ENCODE measurements at regions not wholly inside any gene's neighbourhood (a gene's known extent, or its start where the extent isn't known, plus 50 kb on each side); places are given as distances from the start of the nearest gene placed in this dataset.
A peak's percentile ranks its signal among the peaks of the same experiment; 100 is the strongest.

DNA sequence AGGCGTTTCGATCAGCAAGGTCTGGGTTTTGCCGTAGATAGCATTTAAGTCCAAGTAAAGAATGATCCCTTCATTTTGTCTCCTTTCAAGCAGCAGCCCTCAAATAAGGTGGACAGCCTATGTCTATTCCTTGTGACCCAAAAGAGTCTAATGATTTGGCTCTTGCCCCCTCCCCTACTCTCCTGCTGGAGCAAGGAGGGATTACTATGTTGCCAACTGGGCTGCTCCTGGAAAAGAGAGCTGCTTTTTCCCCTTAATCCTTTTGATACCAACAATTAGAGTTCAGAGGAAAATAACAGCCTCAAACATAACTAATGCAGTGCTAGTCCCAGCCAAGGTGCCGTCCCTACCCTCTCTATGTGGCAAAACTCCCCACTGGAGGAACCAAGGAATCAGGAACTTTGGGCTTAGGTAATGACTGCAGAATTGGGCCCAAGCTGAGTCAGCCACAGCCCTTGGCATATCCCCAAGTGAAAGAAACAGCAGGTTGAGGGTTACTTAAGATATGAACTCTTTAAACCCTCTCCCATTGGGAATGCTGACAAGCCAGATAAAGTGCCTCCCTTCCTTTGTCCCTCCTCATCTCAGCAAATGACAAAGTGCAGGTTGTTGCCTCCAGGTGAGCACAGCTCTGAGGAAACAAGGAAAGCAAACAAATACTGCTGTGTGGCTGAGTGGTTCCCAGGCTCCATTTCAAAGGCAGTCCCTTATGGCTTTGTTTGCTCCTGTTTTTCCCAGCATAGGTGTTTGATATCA lies 643.7 kb downstream of the INHBA start:
- DNase-seq, result peak; percentile 96

DNA sequence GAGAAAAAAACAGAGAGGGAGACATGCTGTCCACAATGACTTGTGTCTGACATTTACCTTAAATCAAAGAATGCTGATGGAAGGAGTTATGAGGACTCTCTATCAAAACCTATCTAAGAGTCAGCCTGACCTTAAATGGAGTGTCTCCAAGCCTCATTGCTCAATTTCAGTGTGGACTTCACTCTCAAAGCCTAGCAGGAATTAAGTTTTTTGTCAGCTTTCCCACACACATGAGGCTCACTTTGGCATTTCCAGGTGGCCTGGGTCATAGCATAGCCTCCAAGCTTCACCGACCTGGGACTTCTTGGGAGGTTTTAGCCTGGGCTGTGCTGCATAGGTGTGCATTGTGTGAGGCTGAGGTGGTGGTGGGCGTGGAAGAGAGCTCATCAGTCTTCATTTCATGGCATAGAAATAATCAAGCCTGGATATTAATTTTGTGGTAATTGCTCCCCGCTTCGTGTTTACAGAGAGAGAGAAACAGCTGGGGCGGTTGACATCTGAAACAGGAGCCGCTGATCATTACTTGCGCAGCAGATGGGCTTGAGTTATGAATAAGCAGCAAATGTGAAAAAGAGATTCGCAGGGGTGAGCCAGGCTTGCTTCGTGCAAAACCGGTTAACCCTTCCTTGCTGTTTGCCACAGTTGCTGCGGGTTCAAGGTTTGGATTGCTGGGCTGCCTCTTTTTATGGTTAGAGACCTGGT lies 647.8 kb downstream of the INHBA start:
- DNase-seq, result no peak

DNA sequence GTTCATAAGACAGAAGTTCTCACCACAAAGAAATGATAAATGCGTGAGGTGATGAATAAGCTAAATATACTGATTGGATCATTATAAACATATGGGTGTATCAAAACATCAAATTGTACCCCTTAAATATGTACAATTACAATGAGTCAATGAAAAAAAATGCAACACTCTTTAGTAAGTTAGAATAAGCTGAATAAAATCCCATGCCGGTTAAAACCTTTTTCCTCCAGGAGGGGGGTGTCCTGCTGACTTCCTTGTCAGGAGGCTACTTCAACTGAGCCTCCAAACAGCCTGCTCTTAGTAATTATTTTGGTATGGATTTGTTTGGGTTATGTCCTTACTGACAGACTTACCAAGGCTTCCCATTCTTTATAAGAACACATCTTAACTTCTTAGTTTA lies 649.1 kb downstream of the INHBA start:
- DNase-seq, result no peak

DNA sequence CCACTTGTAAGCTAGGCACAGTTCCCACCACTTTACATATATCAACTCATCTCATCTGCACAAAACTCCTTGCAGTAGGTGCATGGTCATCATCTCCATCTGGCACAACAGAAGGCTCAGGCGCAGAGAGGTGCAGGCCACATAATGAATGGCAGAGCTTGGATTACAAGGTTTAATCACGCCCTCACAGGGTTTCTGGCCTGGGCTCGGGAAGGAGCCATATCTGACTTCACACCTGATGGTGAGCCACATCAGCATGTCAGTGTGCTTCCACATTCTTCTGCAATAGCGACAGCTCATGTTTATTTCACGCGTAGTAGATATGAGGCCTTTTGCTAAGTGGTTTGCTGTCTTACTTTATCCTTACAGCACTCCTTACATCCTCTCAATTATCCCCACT lies 650.2 kb downstream of the INHBA start:
- no peak for DNase-seq

DNA sequence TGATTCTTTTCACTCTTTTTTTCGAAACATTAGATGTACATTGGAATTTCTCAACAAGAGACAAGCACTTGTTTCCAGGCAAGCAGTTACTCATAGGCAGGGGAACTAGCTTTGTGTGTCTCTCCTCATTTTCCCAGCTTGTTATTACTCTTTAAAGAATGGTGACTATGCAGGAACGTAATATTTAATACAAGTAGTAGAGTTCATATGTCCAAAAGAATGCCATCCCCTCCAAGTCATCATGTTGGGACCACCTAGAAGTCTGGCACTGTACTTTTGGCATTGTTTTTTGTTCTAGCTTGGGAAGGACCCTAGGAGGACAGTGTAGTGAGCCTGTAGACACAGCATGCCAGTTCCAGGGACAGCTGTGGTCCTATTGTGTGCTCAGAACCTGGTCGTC lies 650.7 kb downstream of the INHBA start:
- DNase-seq, result no peak

DNA sequence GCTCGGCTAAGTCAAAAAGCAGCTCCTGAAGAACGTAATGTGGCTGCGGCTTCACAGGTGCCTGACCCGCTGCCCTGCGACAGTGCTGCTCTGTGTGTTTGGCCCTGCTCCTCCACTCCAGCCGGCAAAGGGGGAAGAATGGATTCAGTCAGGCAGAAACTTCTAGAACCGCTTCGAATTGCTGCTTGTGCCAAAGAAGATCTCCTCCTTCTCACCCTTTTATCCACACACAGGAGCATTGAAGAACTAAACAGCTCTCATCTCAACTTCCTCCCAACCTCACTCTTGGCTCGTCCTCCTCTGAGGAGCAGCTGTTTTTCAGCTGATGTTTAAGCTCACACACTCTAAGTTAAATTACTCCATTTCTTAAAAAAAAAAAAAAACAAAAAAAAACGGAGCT lies 651.4 kb downstream of the INHBA start:
- no peak for DNase-seq

DNA sequence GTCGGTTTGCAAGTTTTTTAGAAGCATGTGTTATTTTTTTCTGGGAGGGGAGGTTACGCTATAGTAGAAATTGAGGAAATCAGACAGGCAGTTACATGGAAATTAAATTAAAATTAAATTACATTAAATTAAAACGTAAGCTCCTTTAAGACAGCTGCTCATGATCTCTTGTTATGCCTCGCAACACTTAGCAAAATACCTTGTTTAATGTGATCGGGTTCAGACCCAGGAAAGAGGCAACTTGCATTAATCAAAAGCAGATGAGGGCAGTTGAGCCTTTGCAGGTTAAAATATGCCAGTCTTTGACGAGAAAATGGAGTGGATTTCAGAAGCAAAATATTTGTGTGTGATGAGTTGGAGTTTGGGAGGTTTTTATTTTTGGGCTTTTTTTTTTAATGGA lies 651.8 kb downstream of the INHBA start:
- DNase-seq, result no peak

DNA sequence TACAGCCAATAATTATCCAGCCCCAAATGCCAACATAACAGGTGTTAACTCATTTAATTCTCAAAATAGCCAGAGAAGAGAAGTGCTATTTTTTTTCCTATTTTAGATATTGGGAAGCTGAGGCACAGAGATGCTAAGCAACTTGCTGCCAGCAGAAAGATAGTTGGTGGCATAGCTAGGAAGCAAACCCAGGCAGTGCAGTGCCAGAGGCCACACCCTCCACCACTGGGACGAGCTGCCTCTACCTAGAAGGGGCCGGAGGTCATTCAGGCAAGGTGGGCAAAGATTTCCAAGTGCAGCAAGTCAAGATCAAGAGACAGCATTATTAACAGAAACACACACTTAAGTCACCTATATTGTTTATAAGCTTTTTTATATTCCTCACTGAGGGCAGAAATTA lies 654.1 kb downstream of the INHBA start:
- DNase-seq, result no peak

DNA sequence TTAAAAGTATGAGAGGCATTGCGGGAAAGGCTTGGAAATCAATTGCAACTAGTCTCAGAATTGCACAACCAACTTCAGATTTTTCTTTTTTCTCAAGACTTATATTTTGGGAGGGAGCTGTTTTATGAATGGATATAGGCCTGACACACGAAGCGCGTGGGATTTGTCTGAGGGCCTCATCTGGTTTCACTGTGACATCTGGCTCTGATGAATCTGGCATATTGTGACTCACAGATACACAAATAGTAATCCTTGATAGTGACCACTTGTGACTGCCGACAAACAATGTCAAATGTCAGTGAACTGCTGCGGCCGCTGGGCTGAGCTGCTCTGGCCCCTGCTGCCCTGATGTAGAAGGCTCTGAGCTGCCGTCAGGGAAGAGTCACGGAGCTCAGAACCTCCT lies 655.1 kb downstream of the INHBA start:
- DNase-seq, result no peak

DNA sequence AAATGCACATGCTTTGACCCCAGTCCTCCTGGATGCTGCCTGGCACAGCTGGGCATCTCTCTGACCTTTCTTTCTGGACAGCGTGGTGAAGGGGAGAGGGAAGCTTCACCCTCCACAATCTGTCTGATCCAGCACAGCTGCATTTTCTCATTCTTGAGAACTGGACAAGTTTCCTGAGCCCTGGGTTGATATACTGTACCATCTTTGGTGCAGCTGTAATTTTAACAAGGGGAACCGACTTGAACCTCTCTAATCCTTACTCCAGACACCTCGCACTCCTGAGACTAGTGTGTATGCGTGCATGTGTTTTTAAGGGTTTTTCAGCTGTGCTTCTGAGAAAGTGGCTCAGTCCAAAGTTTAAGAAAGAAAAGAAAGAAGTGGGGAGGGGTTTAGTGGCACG lies 655.7 kb downstream of the INHBA start:
- DNase-seq, result no peak

DNA sequence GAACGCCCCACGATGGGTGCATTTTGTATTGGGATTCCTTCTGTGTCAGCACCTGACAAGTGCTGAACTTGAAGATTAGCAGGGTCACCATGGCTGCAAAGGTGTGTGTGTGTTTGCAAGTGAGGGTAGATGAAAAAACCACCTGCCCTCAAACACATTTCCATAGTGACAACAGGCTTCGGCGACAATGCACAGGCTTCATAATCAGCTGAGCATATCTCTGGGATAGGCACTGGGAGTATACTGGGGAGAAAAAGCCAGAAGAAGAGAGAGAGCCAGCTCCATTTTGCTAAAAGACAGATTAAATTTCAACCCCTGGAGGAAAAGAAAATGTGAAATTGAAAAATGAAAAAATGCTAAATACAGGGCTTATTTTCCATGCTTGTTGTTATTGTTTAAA lies 656.1 kb downstream of the INHBA start:
- peak; percentile 66 for DNase-seq

DNA sequence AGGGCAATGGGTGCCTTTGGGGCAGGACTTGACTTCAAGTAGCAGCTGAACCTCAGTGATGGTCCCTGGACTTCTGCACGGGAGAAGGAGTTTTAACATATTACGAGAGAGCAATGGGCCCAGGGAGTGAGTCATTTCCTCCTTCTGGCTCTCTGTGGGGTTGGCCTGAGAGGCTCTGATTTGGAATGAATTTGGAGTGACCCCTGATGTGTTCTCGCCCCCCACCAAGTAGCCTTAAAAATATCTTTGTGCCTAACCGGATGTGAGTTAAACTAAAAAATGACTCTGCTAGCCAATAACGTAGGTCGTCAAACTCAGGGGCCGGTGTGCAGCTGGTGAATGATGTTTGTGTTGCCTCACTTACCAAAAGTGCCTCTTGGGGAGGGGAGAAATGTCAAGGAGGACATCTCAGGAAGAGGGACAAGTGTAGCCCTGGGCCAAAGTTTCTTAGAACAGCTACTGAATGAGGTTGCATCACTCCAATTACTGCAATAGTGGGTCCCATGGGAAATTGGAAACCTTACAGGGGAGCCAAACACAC lies 656.6 kb downstream of the INHBA start:
- DNase-seq, result no peak

DNA sequence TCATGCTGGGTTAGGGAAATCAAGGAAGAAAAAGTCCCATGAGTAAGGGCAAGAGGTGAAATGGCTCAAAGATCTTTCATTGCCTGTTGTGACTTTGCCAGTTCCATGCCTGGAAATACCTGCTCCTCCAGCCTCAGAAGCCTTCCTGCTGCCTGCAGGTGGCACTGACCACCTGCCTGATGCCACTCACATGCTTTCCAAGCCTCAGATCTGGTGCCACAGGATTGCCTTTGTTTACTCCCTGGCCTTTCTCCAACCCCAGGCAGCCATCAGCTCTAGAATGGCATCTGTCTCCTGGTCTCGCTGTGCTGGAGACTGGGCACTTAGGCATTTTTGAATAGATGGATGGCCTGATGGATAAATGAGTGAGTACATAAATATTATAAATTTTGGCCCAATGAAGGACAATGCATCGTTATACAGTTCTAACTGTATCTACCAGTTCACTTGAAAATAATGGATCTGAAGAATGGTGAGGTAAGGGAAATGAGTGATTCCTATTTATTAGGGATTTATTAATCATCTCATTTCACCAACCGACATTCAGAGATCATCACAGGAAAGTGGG lies 657.2 kb downstream of the INHBA start:
- DNase-seq, result peak; percentile 93

DNA sequence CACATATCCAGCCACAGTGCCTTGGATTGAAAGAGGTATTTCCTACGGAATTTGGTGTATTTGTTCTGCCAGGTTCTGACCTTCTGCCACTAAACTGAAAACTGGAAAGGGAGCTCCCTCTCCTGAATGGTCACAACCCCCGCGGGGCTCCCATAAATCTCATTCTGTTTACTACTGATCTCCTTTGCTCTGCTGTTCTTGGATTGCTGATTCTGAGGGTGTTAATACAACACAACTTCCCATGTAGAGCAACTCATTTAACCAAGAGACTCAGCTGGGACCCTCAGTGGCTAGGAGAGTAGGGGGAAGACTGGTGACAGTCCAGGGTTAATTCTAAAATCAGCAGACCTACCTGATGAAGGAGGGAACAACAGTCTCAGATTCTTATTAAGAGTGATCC lies 662.9 kb downstream of the INHBA start:
- DNase-seq, result no peak

DNA sequence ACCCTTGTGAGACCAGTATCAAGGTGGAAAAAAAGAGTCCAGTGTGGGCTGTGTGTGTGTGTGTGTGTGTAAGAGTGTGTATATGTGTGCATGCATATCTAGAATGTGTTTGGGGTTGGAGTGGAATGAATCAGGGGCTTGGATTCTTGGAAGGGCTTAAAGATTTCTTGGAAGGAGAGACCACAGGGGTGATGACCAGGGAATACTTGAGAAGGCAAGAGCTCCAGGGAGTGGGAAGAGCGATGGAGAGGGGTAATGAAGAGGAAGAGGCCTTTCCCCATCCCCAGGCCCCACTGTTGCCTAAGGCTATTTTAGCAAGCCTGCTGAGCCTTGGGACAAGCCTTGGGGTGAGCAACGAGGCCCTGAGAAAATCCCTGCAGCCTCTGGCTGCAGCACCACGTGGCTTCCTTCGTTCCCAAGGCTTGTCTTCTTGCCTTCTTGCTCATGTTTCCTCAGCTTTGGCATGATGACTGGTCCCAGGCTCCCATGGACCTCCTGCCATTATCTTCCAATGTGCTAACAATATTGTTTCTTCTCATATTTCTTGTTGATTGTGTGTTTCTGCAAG lies 663.4 kb downstream of the INHBA start:
- no peak for DNase-seq

DNA sequence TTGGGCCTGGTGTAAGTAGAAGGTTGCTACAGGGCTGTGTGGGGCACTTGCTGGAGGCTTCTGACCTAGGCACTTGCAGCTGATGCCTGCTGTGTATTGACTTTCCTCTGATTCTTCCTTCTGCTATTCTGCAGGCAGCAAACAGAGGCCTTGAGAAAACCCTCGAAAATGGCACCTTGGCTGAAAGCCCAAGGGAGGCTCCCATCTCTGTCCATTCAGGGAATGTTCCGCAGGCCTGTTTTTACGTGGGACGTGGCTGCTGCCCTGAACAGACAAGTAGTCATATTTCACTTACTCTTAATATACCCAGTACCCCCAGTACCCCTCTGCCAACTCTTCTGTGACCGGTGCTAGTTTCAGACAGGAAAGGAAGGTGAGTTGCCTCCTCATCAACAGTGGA lies 664.7 kb downstream of the INHBA start:
- DNase-seq, result no peak

DNA sequence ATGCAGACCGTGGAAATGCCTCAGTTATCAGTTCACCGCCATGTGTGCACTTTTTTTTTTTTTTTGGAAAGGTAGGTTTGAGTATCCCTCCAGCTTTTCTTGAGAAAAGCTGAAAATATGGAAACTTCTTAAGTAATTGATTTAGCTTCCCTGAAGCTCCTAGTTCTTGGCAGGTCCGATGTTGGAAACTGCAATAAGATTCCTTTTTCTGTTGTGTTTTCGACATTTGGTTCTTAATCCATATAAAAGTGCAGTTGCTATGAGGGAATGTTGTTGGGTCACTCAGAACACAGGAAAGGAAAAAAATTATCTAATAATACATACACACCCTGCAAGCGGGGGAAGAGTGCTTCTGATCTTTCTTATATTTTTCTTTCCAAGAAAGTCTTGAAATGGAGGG lies 665.2 kb downstream of the INHBA start:
- no peak for DNase-seq

DNA sequence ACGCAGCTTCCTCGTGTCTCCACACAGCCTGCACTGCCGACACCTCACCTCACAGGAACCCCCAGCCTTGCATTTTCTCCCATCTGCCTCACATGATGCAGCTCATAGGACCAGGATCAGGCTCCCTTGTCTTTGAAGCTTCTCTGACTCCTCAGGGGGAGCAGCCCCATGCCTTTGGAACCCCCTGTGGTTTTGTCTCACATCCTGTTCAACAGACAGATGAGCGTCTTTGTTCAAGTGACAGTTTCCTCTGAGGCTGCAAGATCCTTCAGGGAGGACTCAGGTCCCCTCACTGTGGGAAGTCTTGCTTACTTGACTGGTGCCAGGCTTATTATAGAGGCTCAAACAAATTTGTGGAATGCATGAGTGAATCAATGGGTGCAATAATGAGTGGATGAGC lies 667.1 kb downstream of the INHBA start:
- DNase-seq, result no peak

DNA sequence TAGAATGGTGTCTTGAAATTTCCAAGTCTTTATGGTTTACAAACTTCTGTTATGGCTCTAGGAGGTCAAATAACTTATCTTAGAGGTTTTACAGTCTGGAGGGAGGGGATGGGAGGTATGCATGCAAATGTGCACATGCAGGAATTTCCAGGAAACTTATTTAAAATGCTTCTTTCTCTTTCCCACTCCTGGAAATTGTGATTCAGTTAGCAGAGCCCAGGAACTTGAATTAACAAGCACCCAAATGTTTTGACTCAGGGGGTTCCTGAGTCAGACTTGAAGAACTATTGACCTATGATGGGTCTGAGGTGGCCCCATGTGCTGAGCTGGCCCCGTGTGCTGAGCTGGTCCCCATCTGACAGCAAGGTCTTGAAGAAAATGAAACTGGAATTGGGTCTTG lies 669.4 kb downstream of the INHBA start:
- no peak for DNase-seq

DNA sequence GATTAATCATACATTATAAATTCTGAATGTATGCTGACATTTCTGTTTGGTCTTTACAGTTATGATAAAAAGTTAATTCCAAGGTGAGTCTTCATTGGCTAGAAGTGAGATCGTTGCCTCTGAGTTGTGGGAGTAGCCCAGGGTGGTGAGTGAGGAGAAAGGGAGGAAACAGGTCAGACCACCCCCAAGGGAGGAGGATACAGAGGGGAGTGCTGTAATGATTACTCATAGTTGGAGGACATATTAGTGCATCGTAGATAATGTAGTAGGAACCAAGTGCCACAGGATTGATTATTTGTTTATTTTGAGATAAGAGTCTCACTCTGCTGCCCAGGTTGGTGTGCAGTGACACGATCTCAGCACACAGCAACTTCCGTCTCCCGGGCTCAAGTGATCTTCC lies 672.2 kb downstream of the INHBA start:
- no peak for DNase-seq

DNA sequence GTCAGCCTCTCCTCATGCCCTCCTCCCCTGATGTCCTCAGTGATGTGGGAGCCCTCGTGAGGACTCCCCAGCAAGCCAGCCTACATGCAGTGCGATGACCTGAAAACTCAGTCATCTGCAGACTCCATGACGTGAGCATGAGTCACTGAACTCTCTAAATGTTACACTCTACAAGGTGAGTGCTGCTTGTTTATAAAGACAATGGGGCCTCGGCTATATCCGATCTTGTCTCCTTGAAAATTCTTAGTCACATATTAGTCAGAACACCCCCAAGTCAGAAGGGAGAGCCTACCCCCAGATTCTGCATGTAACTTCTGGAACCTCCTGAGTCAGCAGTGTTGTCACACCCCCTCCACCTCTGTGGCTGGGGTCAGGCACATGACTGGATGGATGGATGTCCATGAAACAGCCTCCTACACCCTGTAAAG lies 673.8 kb downstream of the INHBA start:
- no peak for DNase-seq

DNA sequence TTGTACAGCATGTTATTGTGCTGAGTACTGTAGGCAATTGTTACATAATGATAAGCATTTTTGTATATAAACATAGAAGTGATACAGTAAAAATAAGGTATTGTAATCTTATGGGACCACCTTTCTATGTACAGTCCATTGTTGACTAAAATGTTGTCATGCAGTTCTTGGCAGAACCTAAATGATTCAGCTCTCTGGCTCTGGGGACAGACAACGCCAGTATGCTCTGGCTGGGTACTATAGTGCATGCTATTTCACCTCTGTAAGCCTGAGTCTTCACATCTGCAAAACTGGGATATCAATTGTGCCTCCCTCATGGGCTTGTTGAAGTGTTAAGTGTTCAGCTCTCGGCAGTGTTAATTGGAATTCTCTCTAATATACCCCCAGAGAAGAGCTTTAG lies 674.3 kb downstream of the INHBA start:
- no peak for DNase-seq

DNA sequence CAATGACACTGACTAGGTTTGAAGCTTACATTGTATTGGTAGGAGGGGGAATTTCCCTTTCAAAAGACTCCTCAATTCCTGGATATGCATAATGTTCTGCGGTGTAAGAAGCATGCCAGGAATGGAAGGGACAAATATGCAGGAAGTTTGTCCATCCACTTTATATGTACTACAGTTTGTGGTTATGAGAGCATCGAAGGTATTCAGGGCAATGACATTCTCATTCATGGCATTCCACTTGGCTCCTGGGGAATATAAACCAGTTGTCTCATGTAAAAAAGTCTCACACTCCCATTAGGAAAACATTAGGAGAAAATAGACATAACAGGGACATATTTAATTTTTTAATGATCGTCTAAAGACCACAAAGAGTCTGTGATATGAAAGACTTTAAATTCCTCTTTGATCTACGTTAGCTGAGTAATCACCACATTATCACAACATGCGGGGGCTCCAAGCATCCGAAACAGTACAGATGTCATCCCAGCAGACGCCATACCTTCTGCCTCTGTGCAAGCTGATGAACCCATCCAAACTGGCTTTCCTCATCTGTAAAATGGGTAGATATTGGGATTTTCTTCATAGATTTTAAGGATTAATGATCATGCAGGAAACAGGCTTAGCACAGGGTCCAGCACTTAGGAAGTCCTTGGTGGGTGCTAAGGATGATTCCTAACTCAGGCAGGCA lies 675.3 kb downstream of the INHBA start:
- no peak for DNase-seq
